Liver (tissue), 3 donors: ENCODE measurements at regions not wholly inside any gene's neighbourhood (a gene's known extent, or its start where the extent isn't known, plus 50 kb on each side); places are given as distances from the start of the nearest gene placed in this dataset.

Experiments
- CTCF ChIP-seq: fragments of 150-350 bp; IDR thresholded peaks from 2 replicates; pipeline ENCODE4 v1.5.1; 2017; ENCODE audit warnings: improper control_type of control experiment, low read depth, low read length; ENCODE audit not compliant: missing input control
- EGR1 ChIP-seq, 2 donors: IDR thresholded peaks; 2 replicates each; pipeline ENCODE4 v1.6.1; 2016 to 2018; ENCODE audit warnings: antibody characterized with exemption in 2 of 2, low read depth in 2 of 2
- FOXA1 ChIP-seq: IDR thresholded peaks from 2 replicates; pipeline ENCODE4 v1.6.1; 2016; ENCODE audit warnings: antibody characterized with exemption
- GABPA ChIP-seq, 2 donors: IDR thresholded peaks in 1 of 2; conservative IDR thresholded peaks in 1 of 2; 2 replicates each; pipeline ENCODE4 v1.6.1; 2016; ENCODE audit warnings: antibody characterized with exemption in 2 of 2, mild to moderate bottlenecking in 1 of 2, moderate library complexity in 1 of 2
- JUND ChIP-seq, 2 donors: IDR thresholded peaks; 2 replicates each; pipeline ENCODE4 v1.6.1; 2016; ENCODE audit warnings: antibody characterized with exemption in 2 of 2
- MAX ChIP-seq: IDR thresholded peaks from 2 replicates; pipeline ENCODE4 v1.6.1; 2016; ENCODE audit warnings: antibody characterized with exemption
- NR2F2 ChIP-seq: IDR thresholded peaks from 2 replicates; pipeline ENCODE4 v1.6.1; 2016; ENCODE audit warnings: antibody characterized with exemption
- RAD21 ChIP-seq, 2 donors: IDR thresholded peaks; 2 replicates each; pipeline ENCODE4 v1.6.1; 2016; ENCODE audit warnings: antibody characterized with exemption in 2 of 2, mild to moderate bottlenecking in 2 of 2
- REST ChIP-seq: IDR thresholded peaks from 2 replicates; pipeline ENCODE4 v1.6.1; 2016; ENCODE audit warnings: antibody characterized with exemption, mild to moderate bottlenecking
- RXRA ChIP-seq, 2 donors: IDR thresholded peaks; 2 replicates each; pipeline ENCODE4 v1.6.1; 2017 to 2018; ENCODE audit warnings: antibody characterized with exemption in 2 of 2, mild to moderate bottlenecking in 1 of 2
- TAF1 ChIP-seq: conservative IDR thresholded peaks from 2 replicates; pipeline ENCODE4 v1.6.1; 2016; ENCODE audit warnings: antibody characterized with exemption, mild to moderate bottlenecking
- ZBTB33 ChIP-seq: IDR thresholded peaks from 2 replicates; pipeline ENCODE4 v1.6.1; 2016; ENCODE audit warnings: antibody characterized with exemption
- TF ChIP-seq, protein P1 (sequence below): IDR thresholded peaks from 2 replicates; pipeline ENCODE4 v1.6.1; 2016; ENCODE audit warnings: antibody characterized with exemption
- donor health status: healthy.
- donor health status: healthy.

DNA sequence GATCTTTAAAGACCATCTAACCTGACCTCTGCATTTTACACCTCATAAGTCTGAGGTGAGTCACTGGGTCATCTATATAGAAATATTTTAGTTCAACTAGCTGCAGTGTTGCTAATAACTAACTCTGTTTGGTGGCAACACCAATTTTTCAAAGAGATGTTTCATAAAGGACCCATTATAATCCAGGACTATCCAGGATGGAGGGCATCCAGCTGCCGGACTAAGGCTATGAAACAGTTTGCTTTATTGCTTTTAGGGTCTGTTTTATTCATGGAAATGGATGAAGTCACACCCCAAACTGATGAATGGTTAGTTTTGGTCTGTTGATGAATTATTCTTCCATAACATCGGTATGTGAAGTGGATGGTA is 204.2 kb upstream of the GMDS start:
- TF ChIP-seq RXRA (IDR thresholded peaks at IDR 0.05), result no peak
- no peak for TF ChIP-seq CTCF
- TF ChIP-seq GABPA (IDR thresholded peaks at IDR 0.05 in 1 of 2, conservative IDR thresholded peaks at IDR 0.05 in 1 of 2), result no peak
- TF ChIP-seq REST, result no peak
- no peak for TF ChIP-seq TAF1
- TF ChIP-seq, protein P1, sequence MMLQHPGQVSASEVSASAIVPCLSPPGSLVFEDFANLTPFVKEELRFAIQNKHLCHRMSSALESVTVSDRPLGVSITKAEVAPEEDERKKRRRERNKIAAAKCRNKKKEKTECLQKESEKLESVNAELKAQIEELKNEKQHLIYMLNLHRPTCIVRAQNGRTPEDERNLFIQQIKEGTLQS, result no peak
- TF ChIP-seq NR2F2, result no peak
- TF ChIP-seq EGR1 (IDR thresholded peaks at IDR 0.05; ENCODE audit: low read depth in 2 of 2), result no peak
- TF ChIP-seq JUND (IDR thresholded peaks at IDR 0.05), result no peak
- no peak for TF ChIP-seq RAD21 (IDR thresholded peaks at IDR 0.05)
- TF ChIP-seq MAX, result no peak
- no peak for TF ChIP-seq FOXA1
- no peak for TF ChIP-seq ZBTB33
